GM12878 (cell line): ENCODE measurements at regions not wholly inside any gene's neighbourhood (a gene's known extent, or its start where the extent isn't known, plus 50 kb on each side); places are given as distances from the start of the nearest gene placed in this dataset.

Experiments
- ATAC-seq: fragments of 200-7000 bp; cut with Tn5 transposase; 3 replicates; pipeline ENCODE4 v1.9.1; 2020; ENCODE audit warnings: mild to moderate bottlenecking, moderate library complexity
- BruUV-seq: library from RNA; stranded (reverse); fragments of 400-500 nt; replicated peaks from 2 replicates; lab custom pipeline; 2021; lab: Mats Ljungman, UMichigan
- CTCF ChIA-PET: fragments of 300-600 bp; sonication (Branson Sonifier 250); formaldehyde crosslinking; extraction: SDS; loops from one replicate; lab custom pipeline; 2021; ENCODE audit warnings: inconsistent platforms; lab: Yijun Ruan, JAX
- POLR2A ChIA-PET: fragments of 350-600 bp; formaldehyde crosslinking; extraction: SDS; loops from one replicate; lab custom pipeline; 2021; ENCODE audit warnings: inconsistent platforms; lab: Charles Lee
- RAD21 ChIA-PET: fragments of 300-600 bp; sonication (Branson Sonifier 250); formaldehyde crosslinking; loops from one replicate; lab custom pipeline; 2023; ENCODE audit warnings: antibody characterized with exemption; ENCODE audit not compliant: unreplicated experiment; lab: Charles Lee
- SMC1A ChIA-PET: fragments of 300-600 bp; sonication (Branson Sonifier 250); formaldehyde crosslinking; loops from one replicate; lab custom pipeline; 2023; ENCODE audit not compliant: unreplicated experiment, uncharacterized antibody; lab: Charles Lee
- DNase-seq: peaks from one replicate; pipeline ENCODE4 v3.0.0-alpha.2; 2011; ENCODE audit warnings: low read depth, low spot score
- FAIRE-seq: peaks from 3 replicates; lab custom pipeline; 2011; peaks lifted over from hg19 to GRCh38; lab: Jason Lieb, UNC
- H2AFZ ChIP-seq: 2 replicates; pipeline ENCODE4 v1.6.0; 2011; ENCODE audit warnings: low read depth, low read length, control low read depth; ENCODE audit not compliant: control insufficient read depth
- H3K27ac ChIP-seq: 2 replicates; pipeline ENCODE4 v1.5.1; 2011; ENCODE audit warnings: control low read depth; ENCODE audit not compliant: control insufficient read depth, insufficient read depth
- H3K27me3 ChIP-seq, 2 experiments: replicated peaks in 1 of 2; 2 replicates each; pipeline versions ENCODE4 v1.6.0 to v1.6.1; 2011; ENCODE audit warnings: low read length in 1 of 2; ENCODE audit not compliant: control insufficient read depth in 2 of 2, insufficient read depth in 2 of 2
- H3K36me3 ChIP-seq, 2 experiments: 2 replicates each; pipeline ENCODE4 v1.5.1; 2011; ENCODE audit warnings: low read length in 1 of 2; ENCODE audit not compliant: control insufficient read depth in 2 of 2, insufficient read depth in 2 of 2
- H3K4me1 ChIP-seq: 2 replicates; pipeline ENCODE4 v1.6.1; 2011; ENCODE audit warnings: mild to moderate bottlenecking, low read length, moderate library complexity, mixed read lengths; ENCODE audit not compliant: control insufficient read depth, insufficient read depth
- H3K4me2 ChIP-seq: 2 replicates; pipeline ENCODE4 v1.6.0; 2011; ENCODE audit warnings: control low read depth; ENCODE audit not compliant: control insufficient read depth, insufficient read depth
- H3K4me3 ChIP-seq: fragments of 200-600 bp; sonication (generic); 2 replicates; pipeline ENCODE4 v1.5.1; 2016
- H3K79me2 ChIP-seq: 2 replicates; pipeline ENCODE4 v1.6.0; 2011; ENCODE audit warnings: low read length; ENCODE audit not compliant: control insufficient read depth, insufficient read depth
- H3K9ac ChIP-seq: 2 replicates; pipeline ENCODE4 v1.8.0; 2011; ENCODE audit warnings: low read length, control low read depth, mixed read lengths; ENCODE audit not compliant: control insufficient read depth, insufficient read depth
- H3K9me3 ChIP-seq: replicated peaks from 3 replicates; pipeline ENCODE4 v1.5.1; 2011; ENCODE audit warnings: mild to moderate bottlenecking, low read length; ENCODE audit not compliant: control insufficient read depth, insufficient read depth
- H4K20me1 ChIP-seq: 2 replicates; pipeline ENCODE4 v1.6.0; 2011; ENCODE audit not compliant: control insufficient read depth, insufficient read depth
- CREM ChIP-seq: IDR thresholded peaks from 2 replicates; pipeline ENCODE4 v1.6.1; 2014; ENCODE audit warnings: antibody characterized with exemption, low read depth
- IKZF1 ChIP-seq: fragments of 450-650 bp; conservative IDR thresholded peaks from 2 replicates; pipeline ENCODE4 v1.6.1; 2017; ENCODE audit warnings: antibody characterized with exemption, mild to moderate bottlenecking
- KLF5 ChIP-seq: fragments of 450-650 bp; IDR thresholded peaks from 2 replicates; pipeline ENCODE4 v1.6.1; 2014; ENCODE audit warnings: mild to moderate bottlenecking; ENCODE audit not compliant: partially characterized antibody
- PAX5 ChIP-seq: IDR thresholded peaks from 2 replicates; pipeline ENCODE4 v1.6.1; 2011; ENCODE audit warnings: low read depth, low read length, borderline replicate concordance
- PKNOX1 ChIP-seq: fragments of 450-650 bp; IDR thresholded peaks from 2 replicates; pipeline ENCODE4 v1.6.1; 2016; ENCODE audit warnings: mild to moderate bottlenecking
- POU2F2 ChIP-seq: IDR thresholded peaks from 3 replicates; pipeline ENCODE4 v1.6.1; 2011; ENCODE audit warnings: low read depth, mild to moderate bottlenecking, low read length, borderline replicate concordance
- RAD51 ChIP-seq: fragments of 450-650 bp; IDR thresholded peaks from 2 replicates; pipeline ENCODE4 v1.6.1; 2016; ENCODE audit warnings: moderate library complexity, mild to moderate bottlenecking, inconsistent platforms
- SMAD1 ChIP-seq: fragments of 450-650 bp; IDR thresholded peaks from 2 replicates; pipeline ENCODE4 v1.6.1; 2018; ENCODE audit warnings: mild to moderate bottlenecking, low read depth; ENCODE audit not compliant: partially characterized antibody
- TAF1 ChIP-seq: IDR thresholded peaks from 2 replicates; pipeline ENCODE4 v1.6.1; 2011; ENCODE audit warnings: mild to moderate bottlenecking, low read depth, low read length, borderline replicate concordance
- whole genome bisulfite sequencing: methylation state at CpG from one replicate; pipeline ENCODE4 v1.1.6; 2016; ENCODE audit warnings: low lambda C conversion rate; ENCODE audit not compliant: insufficient replicate concordance, insufficient coverage; ENCODE audit errors: missing lambda C conversion rate; 5-methylcytosine and 5-hydroxymethylcytosine counted together
- in situ Hi-C: fragments of 300-500 bp; cut with MboI; formaldehyde crosslinking; loops from 9 replicates; pipeline ENCODE4 v1.14.3; 2018; ENCODE audit warnings: mixed read lengths
- intact Hi-C: fragments of 100-400 bp; cut with micrococcal nuclease; formaldehyde crosslinking; loops from one replicate; pipeline ENCODE4 v1.14.2; 2022; ENCODE audit not compliant: unreplicated experiment
- TF ChIP-seq, protein P1 (sequence below): fragments of 150-350 bp; IDR thresholded peaks from 2 replicates; pipeline ENCODE4 v1.6.1; 2014; ENCODE audit warnings: mild to moderate bottlenecking, low read depth, low read length
- TF ChIP-seq, protein P2 (sequence below): IDR thresholded peaks from 2 replicates; pipeline ENCODE4 v1.6.1; 2011; ENCODE audit warnings: borderline replicate concordance, low read depth, mild to moderate bottlenecking, moderate library complexity, low read length; ENCODE audit not compliant: insufficient read depth, poor library complexity, severe bottlenecking
- TF ChIP-seq, protein P3 (sequence below): fragments of 450-650 bp; IDR thresholded peaks from 2 replicates; pipeline ENCODE4 v1.6.1; 2017; ENCODE audit warnings: borderline replicate concordance

DNA sequence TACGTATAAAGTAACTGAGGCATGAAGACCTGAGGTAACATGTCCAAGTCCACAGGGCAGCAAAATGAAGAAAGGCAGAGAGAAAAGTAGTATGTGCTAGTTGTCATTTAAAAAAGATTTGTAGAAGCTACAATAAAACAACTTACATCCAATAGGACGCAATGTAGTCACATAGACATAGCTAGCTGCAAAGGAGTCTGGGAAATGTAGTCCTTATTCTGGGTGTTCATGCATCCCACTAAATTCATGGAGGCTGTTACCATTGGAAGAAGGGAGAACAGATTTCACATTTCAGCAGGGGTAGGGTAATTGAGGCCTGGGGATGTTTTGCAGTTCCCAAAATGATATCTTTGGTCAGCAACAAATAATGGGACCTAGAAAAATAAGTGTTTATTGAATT is 571.4 kb downstream of the MIAT start (continued):
- no peak for TF ChIP-seq PKNOX1
- TF ChIP-seq TAF1: no peak
- TF ChIP-seq, protein P1, sequence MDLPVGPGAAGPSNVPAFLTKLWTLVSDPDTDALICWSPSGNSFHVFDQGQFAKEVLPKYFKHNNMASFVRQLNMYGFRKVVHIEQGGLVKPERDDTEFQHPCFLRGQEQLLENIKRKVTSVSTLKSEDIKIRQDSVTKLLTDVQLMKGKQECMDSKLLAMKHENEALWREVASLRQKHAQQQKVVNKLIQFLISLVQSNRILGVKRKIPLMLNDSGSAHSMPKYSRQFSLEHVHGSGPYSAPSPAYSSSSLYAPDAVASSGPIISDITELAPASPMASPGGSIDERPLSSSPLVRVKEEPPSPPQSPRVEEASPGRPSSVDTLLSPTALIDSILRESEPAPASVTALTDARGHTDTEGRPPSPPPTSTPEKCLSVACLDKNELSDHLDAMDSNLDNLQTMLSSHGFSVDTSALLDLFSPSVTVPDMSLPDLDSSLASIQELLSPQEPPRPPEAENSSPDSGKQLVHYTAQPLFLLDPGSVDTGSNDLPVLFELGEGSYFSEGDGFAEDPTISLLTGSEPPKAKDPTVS: no peak
- TF ChIP-seq, all 136 proteins: peak for 0

GRCh38 chr22:27230189-27230588 is 571.4 kb downstream of the MN1 start:
- no peak for ATAC-seq
- Histone ChIP-seq H3K79me2 (no peaks in the 10 kb centered on the region), H3K4me2 (no peak overlapping the region), H4K20me1 (no peaks in the 10 kb centered on the region), H2AFZ (no peak overlapping the region), H3K9me3 (no peaks in the 10 kb centered on the region), H3K9ac (no peak overlapping the region), H3K27ac (no peak overlapping the region), H3K4me1 (no peaks in the 10 kb centered on the region), H3K36me3 (no peaks in the 10 kb centered on the region), H3K27me3 (no peaks in the 10 kb centered on the region), H3K4me3 (no peak overlapping the region)
- BruUV-seq: no TSS peak
- TF ChIP-seq, protein P2, sequence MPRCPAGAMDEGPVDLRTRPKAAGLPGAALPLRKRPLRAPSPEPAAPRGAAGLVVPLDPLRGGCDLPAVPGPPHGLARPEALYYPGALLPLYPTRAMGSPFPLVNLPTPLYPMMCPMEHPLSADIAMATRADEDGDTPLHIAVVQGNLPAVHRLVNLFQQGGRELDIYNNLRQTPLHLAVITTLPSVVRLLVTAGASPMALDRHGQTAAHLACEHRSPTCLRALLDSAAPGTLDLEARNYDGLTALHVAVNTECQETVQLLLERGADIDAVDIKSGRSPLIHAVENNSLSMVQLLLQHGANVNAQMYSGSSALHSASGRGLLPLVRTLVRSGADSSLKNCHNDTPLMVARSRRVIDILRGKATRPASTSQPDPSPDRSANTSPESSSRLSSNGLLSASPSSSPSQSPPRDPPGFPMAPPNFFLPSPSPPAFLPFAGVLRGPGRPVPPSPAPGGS: no peak
- no peak for TF ChIP-seq KLF5
- TF ChIP-seq PAX5: no peak
- TF ChIP-seq SMAD1: no peak
- TF ChIP-seq, protein P1: no peak
- no peak for TF ChIP-seq POU2F2
- no peak for TF ChIP-seq IKZF1
- TF ChIP-seq RAD51: no peak
- no peak for TF ChIP-seq CREM
- TF ChIP-seq, protein P3, sequence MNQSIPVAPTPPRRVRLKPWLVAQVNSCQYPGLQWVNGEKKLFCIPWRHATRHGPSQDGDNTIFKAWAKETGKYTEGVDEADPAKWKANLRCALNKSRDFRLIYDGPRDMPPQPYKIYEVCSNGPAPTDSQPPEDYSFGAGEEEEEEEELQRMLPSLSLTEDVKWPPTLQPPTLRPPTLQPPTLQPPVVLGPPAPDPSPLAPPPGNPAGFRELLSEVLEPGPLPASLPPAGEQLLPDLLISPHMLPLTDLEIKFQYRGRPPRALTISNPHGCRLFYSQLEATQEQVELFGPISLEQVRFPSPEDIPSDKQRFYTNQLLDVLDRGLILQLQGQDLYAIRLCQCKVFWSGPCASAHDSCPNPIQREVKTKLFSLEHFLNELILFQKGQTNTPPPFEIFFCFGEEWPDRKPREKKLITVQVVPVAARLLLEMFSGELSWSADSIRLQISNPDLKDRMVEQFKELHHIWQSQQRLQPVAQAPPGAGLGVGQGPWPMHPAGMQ: no peak
- 4% methylated on average over 1 of the region's 1 CpG for WGBS
- ChIA-PET SMC1A (interaction anchor here (0.8 kb wide), 1 partner anchor 33 kb away, joined by 3 read pairs; no protein-coding TSS in a partner anchor), RAD21 (no interaction called here), CTCF (no interaction called here), POLR2A (no interaction called here)
- intact Hi-C loops (no loop called here), in situ Hi-C loops (no loop called here)
- FAIRE-seq: no peak
- no peak for DNase-seq
